NCI-H1436 (cell line): ENCODE measurements at regions not wholly inside any gene's neighbourhood (a gene's known extent, or its start where the extent isn't known, plus 50 kb on each side); places are given as distances from the start of the nearest gene placed in this dataset.

Source experiments
- DNase-seq: peaks from one replicate; lab custom pipeline; 2025; lab: John Stamatoyannopoulos, UW

DNA sequence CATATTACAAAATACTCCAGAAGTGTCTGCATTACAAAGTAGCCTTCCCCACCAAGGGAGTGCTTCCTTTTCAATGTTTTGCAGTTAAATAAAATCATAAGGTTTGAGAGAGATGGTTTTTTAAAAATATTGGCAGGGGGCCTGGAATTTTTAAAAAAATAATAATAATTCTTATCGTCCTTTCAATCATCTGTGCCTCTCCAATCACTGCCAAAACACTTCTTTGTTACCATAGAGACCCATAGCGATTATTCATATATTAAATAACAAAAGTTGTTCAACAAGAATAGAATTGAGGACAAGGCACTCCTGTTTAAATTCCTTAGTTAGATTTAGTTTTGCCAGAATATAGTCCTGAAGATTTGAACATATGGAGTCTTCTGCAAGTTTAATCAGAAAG, 203.1 kb downstream of the FAT4 start:
- no peak for DNase-seq

DNA sequence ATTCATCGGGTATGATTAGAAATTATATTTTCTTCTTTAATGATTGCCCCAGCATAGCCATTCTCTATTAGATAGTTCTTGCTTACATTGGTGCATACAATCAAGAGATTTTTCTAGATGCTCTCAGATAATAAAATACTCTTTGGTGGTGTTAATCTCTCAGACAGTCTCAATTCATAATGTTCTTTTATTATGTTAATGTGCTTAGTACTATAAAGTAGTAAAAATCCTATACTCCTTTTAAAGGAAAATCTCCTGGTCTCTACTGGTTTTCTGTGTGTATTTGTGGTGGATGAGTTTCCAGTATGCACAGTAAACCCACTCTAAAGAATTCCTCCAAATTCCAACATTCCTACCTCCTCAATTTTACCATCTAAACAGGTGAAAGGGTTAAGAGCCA, 203.5 kb downstream of the FAT4 start:
- DNase-seq: no peak

DNA sequence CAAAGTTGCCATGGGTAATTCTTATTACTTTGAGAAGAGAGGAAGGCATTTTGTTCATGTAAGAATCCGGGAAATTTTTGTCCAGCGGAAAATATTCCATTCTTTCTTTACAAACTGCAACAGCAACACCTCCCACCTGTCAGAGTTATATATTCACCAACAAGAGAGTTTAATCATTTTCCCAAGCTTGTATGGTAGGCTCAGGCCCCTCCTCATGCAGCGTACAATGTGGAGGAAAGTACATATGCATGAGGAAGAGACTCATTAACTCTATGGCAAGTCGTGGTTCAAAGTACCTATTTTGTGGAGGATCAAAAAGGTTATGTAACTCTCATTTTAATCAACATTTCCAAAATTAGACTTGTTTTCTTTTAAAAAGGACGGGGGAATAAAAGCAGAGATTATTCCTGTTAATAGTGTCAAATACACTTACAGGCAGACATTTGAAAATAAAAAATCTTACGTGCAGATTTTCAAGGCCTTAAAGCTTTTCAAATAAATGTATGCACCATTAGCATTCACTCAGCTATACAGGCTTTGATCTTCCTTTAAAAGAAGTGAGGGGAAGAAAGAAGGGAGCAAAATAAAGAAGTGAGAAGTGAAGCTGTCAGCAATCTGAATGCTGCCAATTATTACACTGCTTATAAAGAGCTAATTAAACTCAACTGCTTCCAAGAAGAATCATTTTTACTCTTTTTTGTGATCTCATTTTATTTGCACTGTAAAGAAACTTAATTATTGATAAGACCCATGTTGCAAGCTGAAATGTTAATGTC, 204.8 kb downstream of the FAT4 start:
- DNase-seq: no peak

DNA sequence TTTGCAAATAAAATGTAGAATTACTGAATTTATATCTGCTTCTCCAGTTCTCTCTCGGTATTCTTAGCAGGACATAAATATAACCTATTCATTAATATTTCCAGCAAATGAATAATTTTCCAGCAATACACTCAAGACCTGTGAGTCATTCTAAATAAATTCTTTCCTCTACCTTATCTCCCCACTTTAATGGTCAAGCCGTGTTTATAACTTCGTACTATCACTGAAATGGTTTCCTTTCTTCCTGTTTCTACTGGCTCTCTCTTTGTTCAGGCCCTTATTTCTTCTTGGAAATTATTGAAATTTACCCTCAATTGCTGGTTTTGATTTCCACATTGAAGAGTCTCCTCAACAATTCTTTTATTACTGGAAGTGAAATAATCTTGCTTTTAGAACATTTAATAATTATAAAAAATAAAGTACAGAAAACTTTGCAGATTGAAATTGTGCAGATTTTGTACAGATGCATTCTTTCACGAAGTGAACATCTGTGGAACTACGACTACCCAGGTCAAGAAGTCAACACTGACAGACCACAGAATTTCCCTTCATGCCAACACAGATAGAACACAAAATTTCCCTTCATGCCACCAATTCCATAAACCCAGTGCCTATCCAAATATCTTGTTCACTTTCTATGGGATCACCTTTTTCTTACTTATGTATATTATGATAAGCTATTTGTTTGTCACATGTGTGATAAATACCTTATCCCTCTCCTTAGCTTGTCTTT, 205.7 kb downstream of the FAT4 start:
- DNase-seq: no peak

DNA sequence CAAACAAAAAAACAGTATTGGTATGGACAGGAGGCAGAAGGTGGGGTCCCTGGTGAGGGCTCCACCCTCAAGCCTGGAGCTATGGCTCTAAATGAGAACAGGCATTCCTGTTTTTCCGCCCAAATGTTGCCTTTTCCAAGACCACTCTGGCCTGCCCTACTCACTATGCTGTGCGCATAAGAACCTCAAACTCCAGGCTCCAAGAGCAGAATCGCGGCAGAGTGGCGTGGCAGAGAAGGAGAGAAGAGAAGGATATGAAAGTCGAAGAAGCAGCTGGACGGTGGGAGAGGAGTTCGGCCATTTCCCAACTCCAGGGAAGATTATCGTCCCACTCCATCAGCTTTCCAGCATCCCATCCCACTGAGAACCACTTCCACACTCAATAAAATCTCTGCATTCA, 207.8 kb downstream of the FAT4 start:
- DNase-seq: no peak

DNA sequence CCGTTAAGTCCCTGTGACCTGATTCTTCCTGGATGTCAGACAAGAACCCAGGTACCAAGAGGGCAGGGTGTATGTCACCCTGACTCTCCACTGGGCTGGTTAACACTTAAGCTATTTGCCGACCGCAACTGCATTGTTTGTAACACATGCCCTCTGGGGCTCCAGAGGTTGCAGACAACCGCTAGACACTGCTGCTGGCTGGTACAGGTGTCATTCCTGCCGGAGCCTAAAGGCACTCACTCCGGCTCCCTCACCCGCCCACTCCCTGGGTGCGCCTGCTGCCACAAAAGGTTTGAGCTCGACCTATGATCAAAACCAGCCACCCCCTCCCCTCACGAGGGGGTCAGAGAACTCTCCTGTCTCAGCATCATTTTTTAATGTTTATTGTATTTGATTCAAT, 208.2 kb downstream of the FAT4 start:
- DNase-seq: no peak

DNA sequence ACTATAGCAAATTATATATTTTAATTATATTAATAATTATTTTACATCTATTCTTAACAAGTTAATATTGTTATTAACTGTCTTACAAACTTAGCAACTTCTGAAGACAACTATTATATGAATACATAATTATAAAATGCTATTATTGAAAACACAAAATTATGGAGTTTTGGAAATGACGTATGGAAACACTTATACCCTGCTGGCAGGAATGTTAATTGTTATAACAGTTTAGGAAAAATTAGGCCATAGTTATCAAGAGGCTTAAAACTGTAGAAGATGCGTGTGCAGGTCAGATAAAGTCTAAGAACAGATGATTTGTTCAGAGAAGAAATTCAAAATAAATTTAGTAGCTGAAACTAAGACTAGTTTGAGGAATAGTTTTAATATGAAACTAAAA, 211.7 kb downstream of the FAT4 start:
- no peak for DNase-seq

DNA sequence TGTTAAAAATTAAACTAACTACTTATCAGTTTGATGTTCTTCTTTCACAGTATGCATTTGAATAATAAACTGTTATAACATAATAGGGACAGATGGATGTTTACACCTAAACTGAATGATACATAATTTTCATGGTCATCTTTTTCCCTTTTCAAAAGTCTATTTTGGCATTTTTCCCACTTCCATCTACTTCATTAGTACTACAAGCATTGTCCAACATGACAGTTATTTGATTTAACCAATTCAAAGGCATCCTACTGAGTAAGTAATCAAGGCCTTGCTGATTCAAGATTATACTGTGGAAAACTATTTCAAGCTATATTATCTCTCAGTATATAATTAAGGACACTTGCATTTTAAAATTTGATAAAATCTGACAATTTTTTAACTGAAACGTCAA, 212.9 kb downstream of the FAT4 start:
- no peak for DNase-seq

DNA sequence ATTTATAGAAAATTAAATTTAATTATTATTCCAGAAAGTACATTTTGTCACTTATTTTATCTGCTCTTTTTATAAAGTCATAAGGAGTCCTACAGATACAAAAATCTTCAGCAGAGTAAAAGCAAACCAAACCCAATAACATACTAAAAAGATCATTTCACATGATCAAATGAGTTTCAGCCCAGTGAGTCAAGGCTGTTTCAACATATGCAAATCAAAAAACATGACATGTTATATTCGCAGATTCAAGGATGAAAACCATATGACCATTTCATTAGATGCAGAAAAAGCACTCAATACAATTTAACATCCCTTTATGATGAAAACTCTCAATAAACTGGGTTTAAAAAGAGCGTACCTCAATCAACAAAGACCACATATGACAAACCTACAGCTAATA, 214.3 kb downstream of the FAT4 start:
- no peak for DNase-seq

DNA sequence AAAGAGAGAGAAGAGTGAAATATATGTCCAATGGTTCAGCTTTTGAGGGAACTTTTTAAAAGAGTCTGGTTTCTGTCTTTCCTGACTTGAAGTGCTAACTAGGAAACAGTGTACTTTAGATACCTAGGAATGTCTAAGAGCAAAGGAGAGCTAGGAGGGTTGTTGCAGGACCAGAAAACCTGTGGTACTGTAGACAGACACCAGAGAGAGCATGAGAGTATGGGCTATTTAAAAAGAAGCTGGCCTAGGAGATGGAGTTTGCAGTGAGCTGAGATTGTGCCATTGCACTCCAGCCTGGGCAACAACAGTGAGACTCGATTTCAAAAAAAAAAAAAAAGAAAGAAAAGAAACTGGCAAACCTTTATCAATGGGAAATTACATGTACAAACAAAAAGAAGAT, 223.9 kb downstream of the FAT4 start:
- DNase-seq: no peak

DNA sequence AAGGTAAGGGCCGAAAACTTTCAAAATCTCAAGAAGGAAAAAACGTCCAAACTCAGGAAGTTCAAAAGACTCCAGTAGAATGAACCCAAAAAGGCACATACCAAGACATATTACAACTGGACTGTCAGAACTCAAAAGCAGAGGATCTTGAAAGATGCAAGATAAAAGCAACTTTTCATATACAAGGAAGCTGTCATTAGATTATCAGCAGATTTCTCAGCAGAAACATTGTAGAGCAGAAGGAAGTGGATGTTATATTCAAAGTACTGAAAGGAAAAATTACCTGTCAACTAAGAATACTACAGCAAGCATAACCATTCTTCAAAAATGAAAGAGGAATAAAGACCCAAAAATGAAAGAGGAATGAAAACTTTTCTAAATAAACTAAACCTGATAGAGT, 224.9 kb downstream of the FAT4 start:
- no peak for DNase-seq

DNA sequence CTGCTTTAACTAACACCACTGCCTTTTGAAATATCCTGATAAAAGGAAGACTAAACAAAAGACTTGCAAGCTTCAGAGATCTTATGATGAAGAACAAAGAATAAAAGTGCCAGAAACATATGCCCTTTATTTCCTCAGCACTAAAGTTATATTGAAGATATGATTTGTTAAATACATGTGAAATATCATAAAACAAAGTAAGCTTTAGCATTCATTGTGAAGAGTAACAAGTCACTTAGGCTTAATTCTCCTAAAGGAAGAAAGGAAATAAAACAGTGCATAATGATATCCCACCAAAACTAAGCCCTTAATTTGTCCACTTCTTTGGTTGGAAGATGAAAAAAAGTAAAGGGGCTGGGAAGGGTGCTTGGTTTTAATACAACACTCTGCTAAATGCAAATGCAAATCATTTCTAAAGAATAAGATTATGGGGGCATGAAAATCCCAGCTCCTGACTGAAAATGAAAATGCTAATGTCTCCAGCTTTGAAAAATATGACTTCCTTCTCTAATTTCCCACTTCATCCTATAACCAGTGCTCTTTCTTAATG, 227.2 kb downstream of the FAT4 start:
- no peak for DNase-seq

DNA sequence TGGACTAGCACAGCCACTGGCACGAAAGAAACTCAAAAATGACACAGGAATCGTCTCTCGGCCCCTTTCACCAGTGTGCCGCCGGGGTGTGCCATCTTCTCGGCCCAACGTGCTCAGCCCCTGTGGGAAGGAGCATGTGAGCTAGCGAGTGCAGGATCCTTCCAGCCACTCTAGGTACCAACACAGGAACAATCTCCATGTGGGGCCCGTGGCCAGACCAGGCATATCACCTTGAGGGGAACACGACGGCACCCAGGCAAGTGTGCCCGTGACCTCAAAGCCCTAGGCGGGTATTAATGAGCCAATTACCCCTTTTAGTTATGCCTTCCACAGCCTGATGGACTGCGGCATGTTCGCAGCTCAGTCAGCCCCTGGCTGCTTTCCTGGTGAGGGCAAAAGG, 231.5 kb downstream of the FAT4 start:
- no peak for DNase-seq

DNA sequence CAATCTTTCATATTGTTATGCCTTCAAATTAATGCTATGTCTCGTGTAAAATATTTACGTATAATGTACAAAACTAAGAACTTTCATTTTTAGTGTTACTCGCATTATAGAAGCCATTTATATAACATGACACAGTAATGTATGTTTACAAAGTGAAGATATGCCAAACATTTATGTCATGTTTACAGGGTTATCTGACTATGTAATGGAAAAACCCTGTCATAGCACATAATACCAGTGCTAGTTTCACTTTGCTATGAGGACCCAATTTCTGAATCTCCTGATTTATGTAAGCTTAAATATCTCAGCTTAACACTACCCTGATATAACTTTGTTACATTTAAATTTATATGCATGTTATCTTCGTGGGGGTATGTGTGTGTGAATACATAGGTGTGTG, 233.1 kb downstream of the FAT4 start:
- no peak for DNase-seq

DNA sequence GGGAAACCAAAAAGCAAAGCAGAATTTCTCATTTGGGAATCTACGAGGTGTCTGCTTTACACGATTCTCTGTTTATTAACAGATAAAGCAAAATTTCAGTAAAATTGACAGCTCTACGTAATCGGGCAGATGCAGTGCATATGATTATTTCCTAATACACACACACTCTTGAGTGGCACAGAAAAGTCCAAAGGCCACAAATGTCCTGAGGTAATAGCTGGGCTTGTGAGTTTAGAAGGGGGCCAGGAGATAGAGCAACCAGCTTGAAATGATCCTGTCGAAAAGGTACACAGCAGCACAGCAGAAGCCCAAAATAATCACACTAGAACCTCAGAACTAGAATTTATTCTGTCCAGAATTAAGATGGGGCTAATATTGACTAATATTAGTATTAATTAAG, 236.0 kb downstream of the FAT4 start:
- no peak for DNase-seq

DNA sequence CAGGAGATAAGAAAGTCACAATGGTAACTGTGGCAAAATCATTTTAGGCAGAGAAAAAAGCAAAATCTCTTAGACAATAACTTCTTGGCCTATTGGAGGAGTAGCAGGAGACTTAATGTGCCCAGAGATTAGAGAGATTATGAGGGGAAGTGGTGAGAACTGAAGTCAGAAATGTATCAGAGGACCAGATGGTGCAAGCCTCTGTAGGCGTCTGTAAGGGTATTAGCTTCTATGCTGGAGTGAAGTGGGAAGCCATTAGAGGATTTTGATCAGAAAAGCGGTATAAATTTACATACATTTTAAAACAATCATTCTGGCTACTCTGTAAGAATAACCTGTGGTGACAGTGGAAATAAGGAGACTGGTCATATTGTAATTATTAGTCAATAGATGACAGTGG, 236.7 kb downstream of the FAT4 start:
- no peak for DNase-seq

DNA sequence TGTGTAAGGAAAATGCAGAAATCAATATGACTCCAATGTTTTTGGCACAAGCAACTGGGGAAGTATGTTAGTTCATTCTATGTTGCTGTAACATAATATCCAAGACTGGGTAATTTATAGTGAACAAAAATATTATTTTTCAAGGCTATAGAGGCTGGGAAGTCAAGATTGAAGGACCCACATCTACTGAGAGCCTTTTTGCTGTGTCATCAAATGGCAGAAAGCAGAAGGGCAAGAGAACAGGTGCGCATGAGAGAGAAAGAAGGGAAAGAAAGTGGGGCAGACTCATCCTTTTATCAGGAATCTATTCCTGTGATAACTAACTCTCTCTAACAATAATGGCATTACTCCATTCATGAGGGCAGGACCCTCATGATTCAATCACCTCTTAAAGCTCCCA, 237.2 kb downstream of the FAT4 start:
- DNase-seq: no peak

DNA sequence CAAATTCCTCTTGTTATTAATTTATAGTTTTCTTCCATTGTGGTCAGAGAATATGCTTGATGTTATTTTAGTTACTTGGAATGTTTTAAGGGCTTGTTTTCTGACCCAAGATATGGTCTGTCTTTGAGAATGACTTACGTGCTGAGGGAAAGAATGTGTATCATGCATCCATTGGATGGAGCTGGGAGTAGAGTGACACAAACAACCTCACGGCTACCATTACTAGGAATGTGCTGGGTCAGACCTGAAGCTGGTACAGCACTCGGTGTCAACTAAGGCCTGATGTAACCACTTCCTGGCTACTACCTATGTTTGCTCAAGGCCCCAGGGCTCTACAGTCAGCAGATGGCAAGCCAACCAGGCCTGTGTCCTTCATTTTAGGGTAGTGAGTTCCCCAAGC, 257.8 kb downstream of the FAT4 start:
- no peak for DNase-seq

DNA sequence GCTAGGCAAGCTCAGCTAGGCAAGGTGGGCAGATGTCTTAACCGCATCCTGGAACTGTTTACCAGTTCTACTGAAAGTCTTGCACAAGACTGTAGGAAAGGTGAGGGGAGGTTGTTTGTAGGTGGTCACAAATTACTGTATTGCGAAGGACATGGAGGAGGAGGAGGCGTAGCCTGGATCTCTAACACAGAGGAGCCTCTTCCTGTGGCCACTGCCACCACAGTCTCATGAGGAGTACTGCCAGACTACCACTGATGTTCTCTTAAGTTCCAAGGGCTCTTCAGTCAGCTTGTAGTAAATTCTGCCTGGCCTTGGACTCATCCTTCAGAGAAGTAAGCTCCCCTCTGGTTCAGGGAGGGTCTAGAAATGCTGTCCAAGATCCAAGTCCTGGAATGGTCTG, 258.6 kb downstream of the FAT4 start:
- no peak for DNase-seq

DNA sequence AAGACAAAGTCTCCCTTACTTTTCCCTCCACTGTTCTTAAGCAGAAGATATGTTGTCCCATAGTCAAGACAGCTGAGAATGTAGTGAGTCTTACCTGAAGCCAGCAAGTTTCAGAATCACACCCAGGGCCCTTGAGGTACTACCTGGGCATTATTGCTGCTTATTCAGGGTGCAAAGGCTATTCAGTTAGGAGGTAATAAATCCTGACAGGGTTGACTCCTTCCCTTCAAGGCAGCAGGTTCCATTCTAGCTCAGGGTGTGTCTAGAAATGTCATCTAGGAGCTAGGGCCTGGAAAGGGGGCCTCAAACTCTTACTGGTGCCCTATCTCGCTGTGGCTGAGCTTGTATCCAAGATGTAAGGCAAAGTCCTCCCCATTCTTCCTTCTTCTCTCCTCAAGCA, 259.0 kb downstream of the FAT4 start:
- no peak for DNase-seq

DNA sequence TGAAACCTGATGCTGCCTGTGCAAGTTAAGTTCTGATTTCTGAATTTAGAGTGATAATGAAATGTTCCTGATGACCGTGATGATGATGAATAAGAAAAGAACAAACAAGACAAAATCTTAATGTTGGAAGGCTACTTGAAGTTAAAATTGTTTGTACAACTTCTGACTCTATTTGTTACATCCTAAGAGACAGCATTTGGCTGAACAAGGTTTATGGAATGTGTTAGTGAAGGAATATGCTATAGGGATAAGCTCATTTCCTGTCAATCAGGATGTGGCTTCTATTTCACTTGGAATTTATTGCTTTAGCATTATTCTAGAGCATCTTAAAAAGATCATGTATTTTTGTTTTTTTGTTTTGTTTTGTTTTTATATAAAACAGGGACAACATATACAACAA, 267.5 kb downstream of the FAT4 start:
- DNase-seq: no peak

DNA sequence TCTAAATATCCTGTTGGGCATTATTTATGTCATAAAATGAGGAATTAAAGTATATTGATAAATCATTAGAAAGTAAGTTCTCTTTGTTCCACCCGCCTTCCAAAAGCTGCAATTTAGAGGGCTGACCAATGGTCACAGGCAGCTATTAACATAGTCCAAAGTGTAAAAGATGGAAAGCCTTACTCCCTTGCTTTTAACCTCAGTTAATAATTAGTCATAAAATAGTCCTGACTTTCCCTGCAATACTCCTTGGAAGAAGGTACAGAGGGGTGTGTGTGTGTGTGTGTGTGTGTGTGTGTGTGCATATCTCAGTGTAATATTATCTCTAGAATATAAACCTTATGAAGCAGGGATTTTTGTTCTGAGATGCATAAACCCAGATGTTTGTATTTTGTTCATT, 275.4 kb downstream of the FAT4 start:
- no peak for DNase-seq

DNA sequence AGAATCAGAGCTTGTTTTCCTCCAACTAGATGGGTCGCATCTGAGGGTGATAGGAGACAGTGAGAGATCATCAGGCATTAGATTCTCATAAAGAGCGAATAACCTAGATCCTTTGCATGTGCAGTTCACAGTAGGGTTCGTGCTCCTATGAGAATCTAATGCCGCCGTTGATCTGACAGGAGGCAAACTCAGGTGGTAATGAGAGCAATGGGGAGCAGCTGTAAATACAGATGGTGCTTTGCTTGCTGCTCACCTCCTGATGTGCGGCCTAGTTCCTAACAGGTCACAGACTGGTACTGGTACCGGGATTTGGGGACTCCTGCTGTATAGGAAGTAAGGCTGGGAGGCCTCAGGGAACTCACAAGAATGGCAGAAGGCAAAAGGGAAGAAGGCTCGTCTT, 276.5 kb downstream of the FAT4 start:
- DNase-seq: no peak
